ENCODE measurements at regions not wholly inside any gene's neighbourhood (a gene's known extent, or its start where the extent isn't known, plus 50 kb on each side); places are given as distances from the start of the nearest gene placed in this dataset.
A peak's percentile ranks its signal among the peaks of the same experiment; 100 is the strongest.
"Not testable (repeated sequence)": the region's sequence is repeated elsewhere in the genome, so short reads cannot be mapped to it uniquely, and the experiment has no call there.

DNA sequence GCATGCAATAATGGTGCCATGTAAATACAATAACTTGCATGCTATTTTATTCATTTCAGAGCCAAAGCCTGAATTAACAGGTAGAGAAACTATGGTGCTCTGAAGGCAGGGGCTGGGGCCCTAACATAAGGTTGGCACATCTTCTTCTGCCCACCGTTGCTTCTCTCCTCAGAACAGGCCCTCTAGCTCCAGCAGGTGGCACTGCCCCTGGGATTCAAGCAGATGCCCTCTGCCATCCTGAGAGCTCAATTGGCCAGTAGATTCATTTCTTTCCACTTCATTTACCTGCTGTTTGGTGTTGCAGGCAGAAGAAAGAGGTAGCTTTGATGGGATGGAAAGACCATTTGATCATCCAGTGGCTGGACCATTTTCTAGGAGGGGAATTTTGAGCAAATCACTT is 130.5 kb downstream of the FOXB1 start:
- DNase-seq (ENCODE audit: low read depth in 2 of 2), result no peak

DNA sequence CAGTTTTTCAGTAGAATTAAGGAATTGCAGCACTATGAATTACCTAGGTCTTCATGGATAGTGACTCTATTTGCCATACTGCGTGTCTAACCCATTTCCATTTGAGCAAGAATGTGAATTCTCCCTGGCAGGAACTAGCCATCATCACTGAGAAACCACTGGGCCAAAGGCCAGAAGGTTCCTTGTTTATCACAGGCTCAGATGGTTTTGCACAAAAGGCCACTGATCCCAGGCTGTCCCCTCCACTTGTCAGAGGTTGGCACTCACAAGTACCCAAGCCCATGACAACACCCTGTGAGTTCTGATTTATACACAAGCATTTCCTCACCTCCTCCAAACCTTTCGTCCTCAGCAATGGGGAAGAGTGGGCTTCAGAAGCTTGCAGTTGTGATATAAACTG is 131.8 kb downstream of the FOXB1 start:
- DNase-seq (ENCODE audit: low read depth in 2 of 2), result no peak

DNA sequence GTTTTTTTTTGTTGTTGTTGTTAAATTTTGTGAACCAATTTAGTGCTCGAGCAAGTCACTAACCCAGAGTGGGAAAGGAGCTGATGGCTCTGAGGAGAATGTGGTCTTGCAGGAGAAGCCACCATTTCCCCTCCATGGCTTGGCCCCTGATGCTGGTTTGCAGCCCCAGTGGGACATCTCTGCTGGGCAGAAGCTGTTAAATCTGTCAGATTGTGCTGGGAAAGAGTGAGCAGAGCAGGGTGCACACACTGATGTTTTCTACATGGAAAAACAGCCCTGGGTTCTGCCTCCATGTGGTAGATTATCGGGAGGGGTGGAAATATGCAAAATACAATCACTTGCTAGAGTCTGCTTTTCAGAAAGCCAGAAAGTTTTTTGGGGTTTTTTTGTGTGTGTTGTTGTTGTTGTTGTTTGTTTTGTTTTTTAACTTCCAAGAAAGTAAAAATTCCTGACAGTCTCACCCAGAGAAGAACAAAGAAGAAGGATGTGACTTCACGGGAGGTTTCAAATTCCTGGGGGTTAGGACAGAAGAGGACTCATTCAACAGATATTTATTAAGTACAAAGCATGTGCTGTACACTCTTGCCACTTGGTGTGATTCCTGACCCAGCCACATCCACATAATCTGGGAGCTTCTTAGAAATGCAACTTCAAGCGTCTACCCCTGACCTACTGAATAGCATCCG is 133.7 kb downstream of the FOXB1 start:
- DNase-seq (ENCODE audit: low read depth in 2 of 2), result no peak

DNA sequence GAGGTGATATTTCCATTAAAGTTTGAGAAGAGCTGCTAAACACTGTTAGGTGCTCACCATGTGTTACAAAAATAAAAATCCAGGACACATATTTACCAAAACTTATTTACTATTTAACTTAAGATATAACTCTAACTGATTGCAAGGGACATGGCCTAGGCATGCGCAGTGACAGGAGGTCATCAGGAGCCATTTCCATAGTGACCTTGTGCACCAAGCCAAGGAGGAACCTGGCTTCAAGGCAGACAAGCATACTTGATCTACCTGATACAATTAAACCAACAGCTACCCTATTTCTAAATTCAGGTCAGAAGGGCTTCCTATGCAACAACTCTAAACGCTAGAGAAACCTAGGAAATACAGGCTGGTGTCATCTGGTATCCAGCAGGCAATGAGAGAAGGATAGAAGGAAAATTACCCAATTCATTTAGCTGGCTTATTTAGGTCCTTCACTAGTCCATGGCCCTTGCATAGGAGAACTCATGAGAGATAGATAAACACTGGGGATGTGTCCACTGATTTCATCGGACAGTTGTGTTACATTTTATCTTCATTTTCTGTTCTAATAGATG is 134.4 kb downstream of the FOXB1 start:
- DNase-seq (ENCODE audit: low read depth in 2 of 2), result no peak

DNA sequence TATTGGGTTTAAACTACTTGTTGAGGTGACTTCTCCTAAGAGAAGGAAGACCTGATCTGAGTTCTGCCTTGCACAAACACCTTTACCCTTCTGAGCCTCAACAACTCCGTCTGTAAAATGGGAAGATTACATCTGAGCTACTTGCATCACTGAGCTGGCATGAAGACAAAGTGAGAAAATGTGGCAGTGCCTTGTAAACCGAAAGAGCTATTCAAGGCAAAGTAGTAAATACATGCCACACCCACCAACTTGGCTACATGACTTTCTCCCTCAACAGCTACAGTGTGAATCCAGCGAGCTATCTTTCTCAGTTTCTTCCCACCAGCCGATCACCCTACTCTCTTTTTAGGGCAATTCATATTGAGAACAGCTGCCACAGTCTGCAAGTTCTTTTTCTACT is 148.3 kb downstream of the FOXB1 start:
- no peak for DNase-seq (ENCODE audit: low read depth in 2 of 2)

DNA sequence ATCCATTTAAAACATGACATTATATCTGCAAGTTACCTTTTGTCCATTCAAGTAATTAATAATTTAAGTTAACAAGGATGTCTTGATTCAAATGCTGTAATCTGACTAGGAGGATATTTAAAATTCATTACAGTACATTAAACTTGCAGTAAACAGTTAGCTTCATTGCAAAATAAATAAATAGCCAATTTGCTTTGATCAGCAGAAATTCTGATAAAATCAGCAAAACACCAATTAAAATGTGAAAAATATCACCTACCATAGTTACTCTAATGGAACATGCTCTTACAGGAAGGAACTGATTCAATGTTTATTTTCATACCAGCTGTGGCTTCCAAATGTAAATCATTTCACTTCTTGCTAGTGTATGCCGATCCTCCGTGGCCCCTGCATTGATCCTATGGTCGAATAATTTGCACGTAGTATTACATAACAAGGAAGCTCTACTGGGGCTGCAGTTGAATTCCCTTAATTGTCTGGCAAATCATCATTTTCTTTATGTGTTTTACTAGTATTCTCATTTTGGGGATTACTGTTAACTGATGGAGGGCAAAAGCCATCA is 150.7 kb downstream of the FOXB1 start:
- no peak for DNase-seq (ENCODE audit: low read depth in 2 of 2)

DNA sequence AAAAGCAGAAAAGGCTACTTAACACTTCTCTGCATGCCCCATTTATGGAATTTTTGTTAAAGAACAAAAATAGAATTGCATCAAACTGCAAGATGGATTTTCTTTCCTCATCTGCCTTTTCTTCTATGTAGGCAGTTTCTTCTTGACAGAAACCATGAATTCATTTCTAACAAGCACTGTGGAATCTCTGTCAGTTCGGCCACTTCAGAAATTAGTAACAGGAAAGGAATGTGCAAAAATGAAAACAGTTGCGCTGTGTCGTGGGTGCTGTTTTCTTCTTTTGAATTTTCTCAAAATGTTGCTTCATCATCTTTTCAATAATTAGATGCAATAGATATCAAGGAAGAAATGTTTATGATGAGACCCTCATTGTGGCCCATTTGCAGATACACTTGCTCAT is 151.6 kb downstream of the FOXB1 start:
- DNase-seq (ENCODE audit: low read depth in 2 of 2), result no peak

DNA sequence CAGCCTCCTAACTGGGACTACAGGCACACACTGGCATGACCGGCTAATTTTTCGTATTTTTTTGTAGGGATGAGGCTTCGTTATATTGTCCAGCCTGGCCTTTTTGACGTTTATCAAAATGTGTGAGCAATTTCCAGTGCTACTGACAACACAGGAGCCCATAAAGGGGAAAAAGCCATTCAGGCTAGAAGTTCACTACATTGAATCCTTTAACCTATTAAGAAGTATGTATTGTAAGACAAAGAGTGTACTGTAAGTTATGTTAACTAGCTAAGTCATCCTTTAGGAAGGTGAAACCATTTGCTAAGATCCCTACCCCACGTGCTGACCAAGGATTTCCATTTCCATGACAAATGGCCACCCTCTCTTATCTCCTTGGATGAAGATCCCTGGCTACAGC is 156.8 kb downstream of the FOXB1 start:
- no peak for DNase-seq (ENCODE audit: low read depth in 2 of 2)

DNA sequence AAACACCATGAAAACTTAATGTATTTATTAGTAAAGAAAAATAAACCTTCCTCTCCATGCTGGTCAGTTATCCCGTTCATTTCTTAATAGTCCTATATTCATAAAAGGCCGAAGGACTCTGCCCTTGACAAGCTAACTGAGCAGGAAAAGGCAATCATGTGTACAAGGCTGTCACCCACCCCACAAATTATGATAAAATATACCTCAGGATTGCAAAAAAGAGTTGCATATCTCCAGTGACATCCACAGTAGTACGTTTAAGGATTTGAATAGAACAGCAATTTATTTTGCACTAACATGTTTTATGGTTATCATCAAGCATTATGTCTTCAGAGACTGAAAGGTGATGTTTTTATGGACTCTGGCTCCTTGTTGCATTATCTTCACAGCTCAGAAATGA is 157.6 kb downstream of the FOXB1 start:
- no peak for DNase-seq (ENCODE audit: low read depth in 2 of 2)

DNA sequence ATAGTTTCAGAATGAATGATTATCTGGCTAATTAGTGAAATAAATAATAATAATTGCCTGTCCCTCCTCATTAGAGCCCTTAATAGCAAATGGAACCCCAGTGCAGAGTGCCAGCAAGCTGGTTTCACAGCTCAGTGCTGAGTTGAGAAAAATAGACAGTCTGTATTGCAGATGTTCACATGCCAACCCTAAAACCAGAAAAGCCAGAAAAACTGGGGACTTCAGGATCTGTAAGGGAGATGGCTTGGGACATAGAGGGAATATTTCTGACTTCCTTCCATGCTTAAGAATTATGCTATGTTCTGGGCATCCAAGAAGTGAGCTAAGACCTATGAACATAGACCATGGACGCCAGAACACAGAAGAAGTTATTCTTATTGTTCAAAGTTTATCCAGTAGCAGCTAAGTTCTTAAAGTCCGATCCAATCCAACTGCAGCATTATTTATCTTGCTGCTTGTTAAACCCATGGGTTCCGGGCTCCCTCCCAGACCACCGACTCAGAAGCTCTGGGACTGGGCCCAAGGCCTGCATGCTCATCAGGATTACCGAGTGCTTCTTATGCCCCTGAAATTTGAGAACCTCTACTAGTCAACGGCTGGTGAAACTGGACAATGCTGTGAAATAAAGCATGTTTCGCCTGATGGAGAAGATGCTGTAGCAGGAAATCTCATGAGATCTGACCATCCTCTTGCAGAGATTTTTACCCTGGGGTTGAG is 158.3 kb downstream of the FOXB1 start:
- DNase-seq (ENCODE audit: low read depth in 2 of 2), result no peak

DNA sequence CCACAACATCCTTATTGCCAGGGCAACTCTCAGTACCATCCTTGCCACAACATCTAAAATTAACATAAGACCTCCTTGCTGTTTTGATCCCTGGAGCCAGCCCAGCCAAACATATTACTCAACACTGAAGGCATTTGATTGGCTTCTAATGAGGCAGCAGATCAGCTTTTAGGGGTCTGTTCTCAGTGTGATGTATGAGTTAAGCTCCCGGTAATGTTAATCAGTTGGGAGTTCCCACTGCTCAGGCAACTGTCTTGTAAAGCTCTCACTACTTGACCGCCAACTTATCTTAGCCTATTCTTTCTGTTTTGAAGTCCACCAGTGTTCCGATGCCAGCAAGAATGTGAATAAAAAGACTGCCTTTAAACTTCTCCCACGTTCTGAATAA is 158.9 kb downstream of the FOXB1 start:
- DNase-seq (ENCODE audit: low read depth in 2 of 2), result no peak

DNA sequence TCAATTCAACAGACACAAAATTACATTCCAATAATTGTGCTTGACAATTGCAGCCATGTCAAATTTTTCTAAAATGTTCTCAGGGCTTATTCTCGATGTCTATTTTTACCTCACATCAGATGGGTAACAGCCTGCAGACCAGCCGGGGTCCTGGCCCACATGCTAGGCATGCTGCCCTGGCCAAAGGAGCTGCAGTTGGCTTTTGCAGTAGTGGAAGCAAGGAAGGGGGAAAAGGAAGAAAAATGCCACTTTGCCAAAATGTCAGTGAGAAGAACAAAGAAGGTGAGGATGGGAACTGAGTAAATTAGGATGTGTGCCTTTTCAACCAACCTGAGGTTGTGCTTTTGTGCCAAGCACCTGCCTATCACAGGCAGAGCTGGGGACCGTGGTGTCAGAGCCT is 161.0 kb downstream of the FOXB1 start:
- no peak for DNase-seq (ENCODE audit: low read depth in 2 of 2)

DNA sequence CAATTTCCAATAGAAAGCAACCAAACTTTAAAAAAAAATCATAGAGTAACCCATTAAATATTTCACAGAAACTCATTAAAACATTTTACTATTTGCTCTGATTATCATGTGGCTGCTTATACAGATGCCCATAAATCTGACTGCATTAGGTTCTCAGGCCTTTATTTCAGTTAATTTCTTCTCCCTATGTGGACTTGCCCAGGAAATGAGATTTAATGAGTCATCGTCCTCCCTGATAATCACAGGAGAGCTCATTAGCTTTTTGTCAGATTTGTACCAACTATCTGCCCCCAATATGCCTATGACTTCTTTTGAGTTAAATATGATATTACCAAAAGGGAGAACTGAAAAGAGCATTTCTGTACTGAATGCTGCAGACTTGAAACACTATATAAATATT is 168.0 kb downstream of the FOXB1 start:
- DNase-seq (ENCODE audit: low read depth in 2 of 2), result no peak

DNA sequence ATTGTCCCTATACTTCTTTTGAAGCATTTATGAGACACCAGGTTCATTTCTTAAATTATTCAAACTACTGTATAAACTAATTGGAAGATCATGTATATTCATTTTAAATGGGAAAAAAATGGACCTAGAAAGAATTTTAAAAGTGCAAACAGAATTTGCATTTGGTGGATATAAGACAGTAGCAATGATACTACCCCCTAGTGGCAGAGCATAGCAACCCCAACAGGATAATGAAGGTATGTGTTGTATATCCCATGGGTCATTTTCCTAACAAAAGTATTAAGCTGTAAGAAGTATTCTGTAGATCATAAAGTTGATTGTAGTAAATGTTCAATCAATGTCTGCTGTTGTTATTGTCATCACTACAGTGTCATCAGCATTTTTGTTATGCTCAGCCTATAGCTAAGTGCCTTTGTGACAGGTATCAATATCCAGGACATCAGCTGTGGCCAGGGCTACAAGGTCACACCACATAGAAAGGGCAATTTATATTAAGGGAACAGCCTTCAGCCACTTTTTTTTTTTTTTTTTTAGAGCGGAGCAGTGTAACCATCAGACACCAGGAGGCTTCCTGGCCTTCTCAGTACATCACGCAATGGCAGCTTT is 175.8 kb downstream of the FOXB1 start:
- DNase-seq (ENCODE audit: low read depth in 2 of 2), result peak in 1 of 2 donors; percentile 21

DNA sequence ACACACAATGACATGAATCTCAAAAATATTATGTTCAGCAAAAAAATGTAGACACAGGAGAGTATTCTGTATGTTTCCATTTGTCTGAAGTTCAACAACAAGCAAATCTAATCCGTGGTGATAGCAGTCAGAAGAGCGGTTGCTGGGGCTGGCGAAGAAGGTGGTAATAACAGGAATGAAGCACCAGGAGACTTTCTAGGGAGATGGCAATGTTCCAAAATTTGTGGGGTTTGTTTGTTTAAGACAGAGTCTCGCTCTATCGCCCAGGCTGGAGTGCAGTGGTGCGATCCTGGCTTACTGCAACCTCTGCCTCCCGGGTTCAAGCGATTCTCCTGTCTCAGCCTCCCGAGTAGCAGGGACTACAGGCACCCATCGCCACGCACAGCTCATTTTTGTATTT is 177.8 kb downstream of the FOXB1 start:
- not testable (repeated sequence) for DNase-seq (ENCODE audit: low read depth in 2 of 2)

DNA sequence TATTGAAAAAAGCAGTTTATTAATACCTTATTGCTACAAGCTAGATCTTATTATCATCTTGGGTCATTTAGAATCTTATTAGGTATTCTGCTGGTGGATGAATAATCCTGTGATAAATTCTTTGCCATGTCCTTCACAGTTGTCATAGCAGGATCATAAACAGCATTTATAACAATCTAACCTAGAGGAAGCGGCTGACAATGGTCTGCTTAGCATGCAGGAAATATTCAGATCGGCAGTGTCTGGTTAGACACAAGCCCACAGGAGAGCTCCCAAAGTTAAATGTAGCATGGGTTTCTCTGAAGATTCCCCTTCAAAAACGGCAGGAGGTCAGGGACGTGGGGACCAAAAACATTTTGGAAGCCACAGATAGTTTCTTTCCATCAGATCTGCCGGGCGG is 179.3 kb downstream of the FOXB1 start:
- DNase-seq (ENCODE audit: low read depth in 2 of 2), result no peak

DNA sequence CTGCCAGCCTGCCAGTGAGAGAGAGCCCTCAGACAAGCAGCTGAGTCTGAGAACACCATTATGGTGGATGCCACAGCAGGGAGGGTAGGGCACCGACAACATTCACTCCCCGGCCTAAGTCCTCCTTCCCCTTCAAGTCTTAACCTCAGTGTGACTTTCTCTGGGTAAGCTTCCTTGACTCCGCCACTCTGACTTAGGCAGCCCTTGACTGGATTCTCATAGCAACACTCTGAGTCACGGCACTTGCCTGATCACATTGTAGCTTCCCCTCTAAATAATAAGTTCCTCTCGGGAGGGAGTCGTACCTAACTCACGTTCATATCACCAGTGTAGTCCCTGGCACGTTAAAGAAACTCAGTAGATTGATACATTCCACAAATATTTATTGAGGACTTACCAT is 180.5 kb downstream of the FOXB1 start:
- no peak for DNase-seq (ENCODE audit: low read depth in 2 of 2)

DNA sequence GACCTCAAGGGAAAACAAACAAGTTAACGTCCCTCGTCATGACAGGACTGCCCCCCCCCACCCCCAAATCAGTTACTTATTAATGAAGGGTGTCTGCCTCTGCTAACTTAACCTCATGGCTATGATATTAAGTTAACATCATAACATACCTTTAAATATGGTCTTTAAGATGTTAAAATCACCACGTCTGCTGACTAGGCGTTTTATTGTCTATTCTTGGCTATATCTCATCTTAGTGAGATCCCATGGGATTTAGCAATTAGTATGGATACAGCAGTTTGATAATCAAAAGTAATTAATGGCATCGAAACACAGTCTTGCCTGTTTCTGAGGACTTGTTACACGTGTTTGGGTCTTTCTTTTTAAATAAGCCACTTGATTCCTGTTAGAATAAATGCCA is 186.9 kb downstream of the FOXB1 start:
- no peak for DNase-seq (ENCODE audit: low read depth in 2 of 2)

DNA sequence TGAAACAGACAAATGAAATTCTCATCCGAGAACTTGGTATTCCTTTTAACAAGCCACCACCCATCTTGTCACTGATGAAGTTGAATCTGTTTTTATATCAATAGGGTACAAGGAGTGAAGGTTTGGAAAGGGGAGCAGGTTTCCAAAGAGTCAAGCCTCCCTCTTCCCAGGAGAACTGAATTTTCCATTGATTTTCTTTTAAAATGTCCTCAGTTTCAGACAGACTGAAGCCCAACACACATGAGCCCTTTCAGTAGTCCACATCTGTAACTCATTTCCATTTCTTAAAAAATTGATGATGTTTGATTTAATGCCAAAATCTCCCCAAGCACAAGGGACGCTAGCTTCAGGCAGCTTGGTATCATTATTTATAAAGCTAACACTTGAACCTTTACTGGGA is 187.7 kb downstream of the FOXB1 start:
- no peak for DNase-seq (ENCODE audit: low read depth in 2 of 2)

DNA sequence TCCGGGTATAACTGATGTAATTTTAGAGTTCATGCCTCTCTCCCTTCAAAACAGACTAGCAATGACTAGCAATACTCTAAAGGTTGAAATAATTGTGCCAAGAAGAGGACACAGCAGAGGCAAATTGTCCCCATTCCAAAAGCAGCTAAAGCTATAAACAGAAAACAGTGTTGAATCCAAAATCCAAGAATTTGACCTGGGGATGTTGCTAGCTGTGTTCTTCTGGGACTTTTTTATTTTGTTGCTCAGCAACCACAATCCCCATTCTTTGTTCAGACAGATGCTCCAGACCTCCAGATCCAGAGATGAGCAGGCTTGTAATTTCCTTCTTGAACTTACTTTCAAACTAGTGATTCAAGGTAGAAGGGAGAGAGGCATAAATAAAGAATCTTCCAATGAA is 191.5 kb downstream of the FOXB1 start:
- no peak for DNase-seq (ENCODE audit: low read depth in 2 of 2)

DNA sequence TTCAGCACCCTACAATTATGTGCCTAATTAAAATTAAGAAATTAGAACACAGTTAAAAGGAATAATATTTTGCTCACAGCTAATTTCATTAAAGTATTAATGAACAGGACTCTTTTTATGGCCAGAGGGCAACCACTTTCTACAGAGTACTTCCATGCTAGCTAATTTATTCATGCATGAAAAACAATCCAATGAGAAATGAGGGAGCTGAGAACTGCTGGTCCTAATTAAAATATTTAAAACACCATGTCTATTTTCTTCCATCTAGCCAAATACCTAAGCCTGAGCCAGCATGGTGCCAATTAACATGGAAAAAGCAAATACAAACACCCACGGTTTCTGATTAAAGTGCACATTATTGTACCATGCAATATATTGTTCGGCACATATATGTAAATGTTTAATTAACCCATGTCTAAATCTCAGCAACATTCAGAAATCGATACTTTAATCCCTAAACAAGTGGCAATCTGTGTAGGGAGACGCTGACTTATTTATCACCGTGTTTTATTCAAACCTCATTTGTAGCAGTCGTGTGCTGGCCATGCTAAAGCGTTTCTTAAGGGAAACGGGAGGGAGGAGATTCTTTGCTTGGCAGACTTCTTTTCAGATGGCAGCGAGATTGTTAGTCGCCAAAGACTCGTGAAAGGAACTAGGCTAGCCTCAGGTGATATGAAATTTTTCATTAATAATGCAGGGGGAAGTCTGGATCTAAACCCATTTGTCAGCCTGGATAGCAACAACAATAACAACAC is 193.5 kb downstream of the ANXA2 start:
- no peak for DNase-seq (ENCODE audit: low read depth in 2 of 2)

DNA sequence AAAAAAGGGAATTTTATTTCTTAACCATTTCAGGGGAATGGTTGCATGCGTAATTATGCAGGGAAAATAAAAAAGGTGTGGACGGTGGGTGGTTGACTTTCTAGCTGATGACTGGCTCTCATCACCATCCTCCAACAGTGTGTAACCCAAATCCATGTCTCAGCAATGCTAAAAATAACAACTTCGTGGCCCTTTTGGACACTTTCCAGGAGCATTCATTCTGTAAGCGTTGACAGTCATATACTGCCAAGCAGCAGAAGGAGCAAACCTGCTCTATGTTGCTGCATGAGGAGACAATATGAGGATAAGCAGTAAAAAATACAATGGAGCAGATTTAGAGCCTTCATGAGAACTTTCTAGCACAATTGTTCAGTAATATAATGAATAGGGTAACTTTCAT is 189.1 kb downstream of the ANXA2 start:
- no peak for DNase-seq (ENCODE audit: low read depth in 2 of 2)

Data from activated CD8-positive, alpha-beta memory T cell treated with anti-CD3 and anti-CD28 coated beads for 4 hours (primary cell).